Daoy (cell line): ENCODE measurements at regions not wholly inside any gene's neighbourhood (a gene's known extent, or its start where the extent isn't known, plus 50 kb on each side); places are given as distances from the start of the nearest gene placed in this dataset.
"Not testable (repeated sequence)": the region's sequence is repeated elsewhere in the genome, so short reads cannot be mapped to it uniquely, and the experiment has no call there.

Experiments
- DNase-seq: peaks from one replicate; pipeline ENCODE4 v3.0.0-alpha.2; 2015; ENCODE audit warnings: low read depth

GRCh38 chr1:230487773-230488428, 61.8 kb upstream of the PGBD5 start:
- DNase-seq, result no peak

GRCh38 chr1:230476622-230477003, 50.5 kb upstream of the PGBD5 start:
- DNase-seq, result no peak

- not testable (repeated sequence) for DNase-seq
Measured at GRCh38 chr1:230475856-230476621, 49.9 kb upstream of the PGBD5 start.
